Neural cell (in vitro differentiated cells): ENCODE measurements at regions not wholly inside any gene's neighbourhood (a gene's known extent, or its start where the extent isn't known, plus 50 kb on each side); places are given as distances from the start of the nearest gene placed in this dataset.

ENCODE experiments used
- POLR2AphosphoS5 ChIP-seq: IDR thresholded peaks from 2 replicates; pipeline ENCODE4 v1.6.1; 2012
- RAD21 ChIP-seq: fragments of 450-650 bp; conservative IDR thresholded peaks from 2 replicates; pipeline ENCODE4 v1.6.1; 2014; ENCODE audit warnings: antibody characterized with exemption, mild to moderate bottlenecking, moderate library complexity
- TF ChIP-seq, protein P1 (sequence below): IDR thresholded peaks from 2 replicates; pipeline ENCODE4 v1.6.1; 2012; ENCODE audit warnings: borderline replicate concordance
- TF ChIP-seq, protein P2 (sequence below): fragments of 450-650 bp; IDR thresholded peaks from 2 replicates; pipeline ENCODE4 v1.5.1; 2014; ENCODE audit warnings: antibody characterized with exemption, mild to moderate bottlenecking, moderate library complexity; ENCODE audit not compliant: poor library complexity, severe bottlenecking

DNA sequence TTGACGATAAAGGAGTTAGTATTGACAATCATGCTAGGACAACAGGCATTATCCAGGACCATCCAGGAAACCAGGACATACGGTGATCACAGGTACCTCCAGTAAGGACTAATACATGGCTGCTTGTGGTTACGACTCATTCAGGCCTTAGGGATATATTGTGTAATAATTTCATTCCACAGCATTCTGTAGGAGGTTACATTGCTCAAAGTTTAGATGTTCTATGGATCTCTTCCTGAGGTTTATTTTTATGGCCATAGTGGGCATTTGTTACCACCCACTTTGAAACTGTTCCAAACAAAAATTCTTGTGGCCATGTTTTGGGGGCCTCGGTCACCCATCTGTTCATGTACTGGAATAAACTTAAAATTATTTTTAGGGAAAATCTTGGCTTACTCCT lies 431.6 kb downstream of the METTL4 start:
- TF ChIP-seq, protein P1, sequence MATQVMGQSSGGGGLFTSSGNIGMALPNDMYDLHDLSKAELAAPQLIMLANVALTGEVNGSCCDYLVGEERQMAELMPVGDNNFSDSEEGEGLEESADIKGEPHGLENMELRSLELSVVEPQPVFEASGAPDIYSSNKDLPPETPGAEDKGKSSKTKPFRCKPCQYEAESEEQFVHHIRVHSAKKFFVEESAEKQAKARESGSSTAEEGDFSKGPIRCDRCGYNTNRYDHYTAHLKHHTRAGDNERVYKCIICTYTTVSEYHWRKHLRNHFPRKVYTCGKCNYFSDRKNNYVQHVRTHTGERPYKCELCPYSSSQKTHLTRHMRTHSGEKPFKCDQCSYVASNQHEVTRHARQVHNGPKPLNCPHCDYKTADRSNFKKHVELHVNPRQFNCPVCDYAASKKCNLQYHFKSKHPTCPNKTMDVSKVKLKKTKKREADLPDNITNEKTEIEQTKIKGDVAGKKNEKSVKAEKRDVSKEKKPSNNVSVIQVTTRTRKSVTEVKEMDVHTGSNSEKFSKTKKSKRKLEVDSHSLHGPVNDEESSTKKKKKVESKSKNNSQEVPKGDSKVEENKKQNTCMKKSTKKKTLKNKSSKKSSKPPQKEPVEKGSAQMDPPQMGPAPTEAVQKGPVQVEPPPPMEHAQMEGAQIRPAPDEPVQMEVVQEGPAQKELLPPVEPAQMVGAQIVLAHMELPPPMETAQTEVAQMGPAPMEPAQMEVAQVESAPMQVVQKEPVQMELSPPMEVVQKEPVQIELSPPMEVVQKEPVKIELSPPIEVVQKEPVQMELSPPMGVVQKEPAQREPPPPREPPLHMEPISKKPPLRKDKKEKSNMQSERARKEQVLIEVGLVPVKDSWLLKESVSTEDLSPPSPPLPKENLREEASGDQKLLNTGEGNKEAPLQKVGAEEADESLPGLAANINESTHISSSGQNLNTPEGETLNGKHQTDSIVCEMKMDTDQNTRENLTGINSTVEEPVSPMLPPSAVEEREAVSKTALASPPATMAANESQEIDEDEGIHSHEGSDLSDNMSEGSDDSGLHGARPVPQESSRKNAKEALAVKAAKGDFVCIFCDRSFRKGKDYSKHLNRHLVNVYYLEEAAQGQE = no peak
- TF ChIP-seq, protein P2, sequence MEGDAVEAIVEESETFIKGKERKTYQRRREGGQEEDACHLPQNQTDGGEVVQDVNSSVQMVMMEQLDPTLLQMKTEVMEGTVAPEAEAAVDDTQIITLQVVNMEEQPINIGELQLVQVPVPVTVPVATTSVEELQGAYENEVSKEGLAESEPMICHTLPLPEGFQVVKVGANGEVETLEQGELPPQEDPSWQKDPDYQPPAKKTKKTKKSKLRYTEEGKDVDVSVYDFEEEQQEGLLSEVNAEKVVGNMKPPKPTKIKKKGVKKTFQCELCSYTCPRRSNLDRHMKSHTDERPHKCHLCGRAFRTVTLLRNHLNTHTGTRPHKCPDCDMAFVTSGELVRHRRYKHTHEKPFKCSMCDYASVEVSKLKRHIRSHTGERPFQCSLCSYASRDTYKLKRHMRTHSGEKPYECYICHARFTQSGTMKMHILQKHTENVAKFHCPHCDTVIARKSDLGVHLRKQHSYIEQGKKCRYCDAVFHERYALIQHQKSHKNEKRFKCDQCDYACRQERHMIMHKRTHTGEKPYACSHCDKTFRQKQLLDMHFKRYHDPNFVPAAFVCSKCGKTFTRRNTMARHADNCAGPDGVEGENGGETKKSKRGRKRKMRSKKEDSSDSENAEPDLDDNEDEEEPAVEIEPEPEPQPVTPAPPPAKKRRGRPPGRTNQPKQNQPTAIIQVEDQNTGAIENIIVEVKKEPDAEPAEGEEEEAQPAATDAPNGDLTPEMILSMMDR = no peak
- TF ChIP-seq RAD21 = no peak
- TF ChIP-seq POLR2AphosphoS5 = no peak
